ENCODE measurements at regions not wholly inside any gene's neighbourhood (a gene's known extent, or its start where the extent isn't known, plus 50 kb on each side); places are given as distances from the start of the nearest gene placed in this dataset.

GRCh38 chr20:52787216-52787615 is 184.9 kb upstream of the TSHZ2 start:
- TF ChIP-seq CTCF (IDR thresholded peaks at IDR 0.05) (no peak), EZH2 (IDR thresholded peaks at IDR 0.05) (no peak)
